ENCODE measurements at regions not wholly inside any gene's neighbourhood (a gene's known extent, or its start where the extent isn't known, plus 50 kb on each side); places are given as distances from the start of the nearest gene placed in this dataset.
"Not testable (repeated sequence)": the region's sequence is repeated elsewhere in the genome, so short reads cannot be mapped to it uniquely, and the experiment has no call there.

DNA sequence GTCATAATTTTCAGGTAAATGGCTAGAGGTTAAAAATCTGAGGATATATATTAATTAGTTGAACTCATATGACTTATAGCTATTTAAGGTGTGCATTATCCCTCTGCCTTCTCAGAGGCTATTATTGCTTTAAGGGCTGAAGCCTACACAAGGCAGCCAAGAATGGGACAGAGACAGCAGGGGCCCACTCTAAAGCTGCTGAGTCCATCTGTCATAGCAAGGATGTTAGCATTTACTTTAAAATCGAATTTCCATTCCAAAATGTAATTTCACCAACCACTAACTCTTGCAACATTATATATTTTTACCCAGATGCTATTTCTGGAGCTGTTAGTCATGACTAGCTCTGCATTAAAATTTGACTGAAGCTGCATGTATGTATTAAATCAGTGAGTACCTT lies 236.3 kb upstream of the FSIP2 start:
- Mint-ChIP-seq H3K4me3 (no peak overlapping the region), H3K36me3 (ENCODE audit: low read depth) (no peaks in the 10 kb centered on the region), H3K27me3 (no peaks in the 10 kb centered on the region), H3K27ac (no peak overlapping the region), H3K9me3 (peaks cover 36% of the 10 kb centered on the region), H3K4me1 (no peaks in the 10 kb centered on the region)
- DNase-seq (no peak), ATAC-seq (no peak)

DNA sequence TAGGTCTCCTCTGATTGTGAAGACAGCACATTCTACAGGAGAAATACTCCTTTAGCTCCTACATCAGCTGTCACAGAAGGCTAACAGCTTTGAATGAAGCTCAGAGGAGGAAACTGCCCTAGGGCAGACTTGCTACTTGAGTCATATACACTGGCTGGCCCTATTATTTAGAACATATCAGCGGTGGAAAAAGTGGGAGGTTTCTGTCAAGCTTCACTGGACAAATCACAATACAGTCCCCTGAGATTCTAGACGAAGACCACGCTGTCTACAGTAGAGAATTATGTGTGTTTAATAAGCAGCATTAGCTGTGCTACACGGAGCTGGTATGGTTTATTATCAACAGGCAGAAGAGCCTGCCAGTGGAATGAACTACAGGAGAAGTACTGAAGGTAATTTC lies 230.9 kb upstream of the FSIP2 start:
- DNase-seq (no peak), ATAC-seq (no peak)
- H3K27ac Mint-ChIP-seq: no peak overlapping the region
- H3K4me3 Mint-ChIP-seq: no peak overlapping the region
- peaks cover 3% of the 10 kb centered on the region for H3K36me3 Mint-ChIP-seq (ENCODE audit: low read depth)
- no peaks in the 10 kb centered on the region for H3K27me3 Mint-ChIP-seq
- no peaks in the 10 kb centered on the region for H3K4me1 Mint-ChIP-seq
- peaks cover 54% of the 10 kb centered on the region for H3K9me3 Mint-ChIP-seq

DNA sequence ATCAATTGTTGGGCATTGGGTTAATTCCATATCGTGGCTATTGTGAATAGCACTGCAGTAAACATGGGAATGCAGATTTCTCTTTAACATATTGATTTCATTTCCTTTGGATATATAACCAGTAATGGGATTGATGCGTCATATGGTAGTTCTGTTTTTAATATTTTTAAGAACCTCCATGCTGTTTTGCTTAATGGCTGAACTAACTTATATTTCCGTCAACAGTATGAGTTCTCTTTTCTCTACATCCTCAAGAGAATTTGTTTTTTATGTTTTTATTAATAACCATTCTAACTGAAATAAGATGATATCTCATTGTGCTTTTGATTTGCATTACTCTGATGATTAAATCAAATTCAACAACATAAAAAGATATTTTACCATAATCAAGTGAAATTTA lies 228.5 kb upstream of the FSIP2 start:
- ATAC-seq (no peak), DNase-seq (no peak)
- Mint-ChIP-seq H3K36me3 (ENCODE audit: low read depth) (peaks cover 3% of the 10 kb centered on the region), H3K4me1 (no peaks in the 10 kb centered on the region), H3K4me3 (no peak overlapping the region), H3K27me3 (no peaks in the 10 kb centered on the region), H3K9me3 (peaks cover 52% of the 10 kb centered on the region), H3K27ac (no peak overlapping the region)

DNA sequence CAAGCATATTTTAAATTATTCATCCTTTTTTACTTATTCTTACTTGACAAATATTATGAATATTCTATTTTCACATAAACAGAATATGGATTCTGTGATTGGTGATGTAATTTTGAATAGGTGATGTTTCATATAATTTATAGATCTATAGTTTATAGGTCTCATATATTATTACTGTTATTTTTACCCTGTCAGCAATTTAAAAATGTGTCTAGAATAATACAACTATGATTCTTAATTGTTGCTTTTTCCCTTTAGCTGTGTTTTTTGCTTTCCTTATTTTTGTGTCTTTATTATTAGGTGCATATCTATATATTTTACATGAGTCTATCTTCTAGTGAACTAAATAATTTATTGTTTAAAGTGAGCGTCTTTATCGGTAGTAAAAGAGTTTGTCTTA lies 226.7 kb upstream of the FSIP2 start:
- no peak for ATAC-seq
- Mint-ChIP-seq H3K36me3 (ENCODE audit: low read depth) (peaks cover 3% of the 10 kb centered on the region), H3K9me3 (peaks cover 36% of the 10 kb centered on the region), H3K4me1 (no peaks in the 10 kb centered on the region), H3K27me3 (no peaks in the 10 kb centered on the region), H3K4me3 (no peak overlapping the region), H3K27ac (no peak overlapping the region)
- DNase-seq: no peak

DNA sequence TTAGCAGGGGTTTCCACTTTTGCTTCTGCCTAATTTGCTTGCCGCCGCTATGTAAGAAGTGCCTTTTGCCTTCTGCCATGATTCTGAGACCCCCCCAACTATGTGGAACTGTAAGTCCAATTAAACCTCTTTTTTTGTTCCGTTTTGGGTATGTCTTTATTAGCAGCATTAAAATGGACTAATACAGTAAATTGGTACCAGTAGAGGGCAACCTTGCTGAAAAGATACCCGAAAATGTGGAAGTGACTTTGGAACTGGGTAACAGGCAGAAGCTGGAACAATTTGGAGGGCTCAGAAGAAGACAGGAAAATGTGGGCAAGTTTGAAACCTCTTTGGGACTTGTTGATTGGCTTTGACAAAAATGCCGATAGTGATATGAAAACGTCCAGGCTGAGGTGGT lies 216.1 kb upstream of the FSIP2 start:
- DNase-seq (no peak), ATAC-seq (no peak)
- H3K27ac Mint-ChIP-seq: no peak overlapping the region
- no peaks in the 10 kb centered on the region for H3K36me3 Mint-ChIP-seq (ENCODE audit: low read depth)
- H3K27me3 Mint-ChIP-seq: no peaks in the 10 kb centered on the region
- H3K9me3 Mint-ChIP-seq: peaks cover 25% of the 10 kb centered on the region
- H3K4me1 Mint-ChIP-seq: no peaks in the 10 kb centered on the region
- no peak overlapping the region for H3K4me3 Mint-ChIP-seq

DNA sequence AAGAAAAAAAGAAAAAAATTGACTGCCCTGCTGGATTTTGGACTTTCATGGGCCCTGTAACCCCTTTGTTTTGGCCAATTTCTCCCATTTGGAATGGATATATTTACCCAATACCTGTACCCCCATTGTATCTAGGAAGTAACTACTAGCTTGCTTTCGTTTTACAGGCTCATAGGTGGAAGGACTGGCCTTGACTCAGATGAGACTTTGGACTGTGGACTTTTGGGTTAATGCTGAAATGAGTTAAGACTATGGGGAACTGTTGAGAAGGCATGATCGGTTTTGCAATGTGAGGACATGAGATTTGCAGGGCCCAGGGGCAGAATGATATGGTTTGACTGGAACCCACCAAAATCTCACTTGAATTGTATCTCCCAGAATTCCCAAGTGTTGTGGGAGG lies 214.4 kb upstream of the FSIP2 start:
- not testable (repeated sequence) for H3K4me1 Mint-ChIP-seq; H3K4me3 Mint-ChIP-seq; ATAC-seq; H3K27ac Mint-ChIP-seq; DNase-seq; H3K27me3 Mint-ChIP-seq; H3K36me3 Mint-ChIP-seq (ENCODE audit: low read depth)
- peaks cover 21% of the 10 kb centered on the region for H3K9me3 Mint-ChIP-seq

DNA sequence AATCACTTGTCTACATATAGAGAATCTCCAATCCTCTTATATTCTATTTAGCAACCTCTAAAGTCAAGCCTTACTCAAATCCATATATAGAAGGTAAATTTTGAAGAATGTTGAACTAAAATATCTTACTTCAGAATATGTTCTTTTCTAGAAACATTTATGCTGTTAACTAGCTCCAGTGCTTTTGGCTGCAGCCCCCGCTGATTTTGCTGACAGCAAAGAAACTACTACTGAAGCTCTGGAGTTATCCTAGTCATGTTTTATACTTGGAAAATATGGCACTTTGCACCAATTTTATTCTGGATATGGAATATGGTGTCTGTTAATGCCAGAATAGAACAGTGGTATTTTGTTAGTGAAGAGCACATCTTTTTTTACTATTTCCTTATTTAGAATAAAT lies 212.4 kb upstream of the FSIP2 start:
- Mint-ChIP-seq H3K9me3 (peaks cover 23% of the 10 kb centered on the region), H3K4me3 (no peak overlapping the region), H3K27me3 (no peaks in the 10 kb centered on the region), H3K27ac (no peak overlapping the region), H3K4me1 (no peaks in the 10 kb centered on the region), H3K36me3 (ENCODE audit: low read depth) (no peaks in the 10 kb centered on the region)
- no peak for ATAC-seq
- no peak for DNase-seq

DNA sequence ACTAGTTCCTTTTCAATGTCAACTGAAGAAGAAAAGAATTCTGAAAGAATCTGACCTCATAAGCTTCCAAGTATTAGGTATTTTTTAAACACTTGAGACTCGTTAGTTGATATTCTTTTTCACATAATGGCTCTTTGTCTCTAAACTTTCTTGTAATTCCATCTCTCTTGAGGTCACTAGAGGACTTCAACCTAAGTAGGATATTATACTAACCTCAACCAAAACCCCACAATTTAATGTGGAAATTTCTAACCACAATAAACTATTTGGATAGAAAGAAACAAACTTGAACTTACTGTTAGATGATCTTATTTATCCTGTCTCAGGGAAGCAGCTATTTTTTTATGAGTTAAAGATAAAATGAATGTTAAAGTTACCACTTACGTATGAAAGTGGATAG lies 206.9 kb upstream of the FSIP2 start:
- DNase-seq (no peak), ATAC-seq (no peak)
- H3K36me3 Mint-ChIP-seq (ENCODE audit: low read depth): no peaks in the 10 kb centered on the region
- no peaks in the 10 kb centered on the region for H3K4me1 Mint-ChIP-seq
- no peak overlapping the region for H3K4me3 Mint-ChIP-seq
- H3K9me3 Mint-ChIP-seq: peaks cover 18% of the 10 kb centered on the region
- H3K27ac Mint-ChIP-seq: no peak overlapping the region
- H3K27me3 Mint-ChIP-seq: no peaks in the 10 kb centered on the region

DNA sequence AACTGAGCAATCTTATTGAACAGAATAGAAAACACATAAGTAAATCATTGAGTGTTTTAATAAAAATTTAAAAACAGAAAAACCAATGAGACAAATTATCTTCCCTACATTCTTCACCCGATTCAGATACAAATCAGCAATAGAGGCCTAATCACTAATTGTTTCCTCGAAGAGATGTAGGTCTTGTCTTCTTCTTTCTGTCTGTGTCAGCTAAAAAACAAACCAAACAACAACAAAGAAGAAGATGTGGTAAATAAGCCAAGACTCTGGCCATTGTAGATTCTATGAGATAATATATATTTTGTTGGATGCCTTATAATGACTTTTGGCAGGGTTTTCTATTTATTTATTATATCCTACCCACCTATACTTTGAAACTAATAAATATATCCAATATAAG lies 200.9 kb upstream of the FSIP2 start:
- DNase-seq (no peak), ATAC-seq (no peak)
- Mint-ChIP-seq H3K27ac (no peak overlapping the region), H3K9me3 (peaks cover 11% of the 10 kb centered on the region), H3K4me3 (no peak overlapping the region), H3K36me3 (ENCODE audit: low read depth) (no peaks in the 10 kb centered on the region), H3K4me1 (no peaks in the 10 kb centered on the region), H3K27me3 (no peaks in the 10 kb centered on the region)

DNA sequence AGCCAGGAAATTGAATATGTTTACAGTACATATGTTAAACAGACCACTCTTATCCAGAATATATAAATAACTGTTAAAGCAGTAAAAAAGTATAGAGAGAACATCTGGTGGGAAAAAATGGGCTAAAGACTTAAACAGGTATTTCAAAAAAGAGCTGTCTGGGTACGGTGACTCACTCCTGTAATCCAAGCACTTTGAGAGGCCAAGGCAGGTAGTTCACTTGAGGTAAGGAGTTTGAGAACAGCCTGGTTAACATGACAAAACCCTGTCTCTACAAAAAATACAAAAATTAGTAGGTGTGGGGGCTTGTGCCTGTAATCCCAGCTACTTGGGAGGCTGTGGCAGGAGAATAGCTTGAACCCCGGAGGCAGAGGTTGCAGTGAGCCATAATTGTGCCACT lies 171.4 kb upstream of the FSIP2 start:
- ATAC-seq: no peak
- H3K4me1 Mint-ChIP-seq: no peaks in the 10 kb centered on the region
- DNase-seq: no peak
- H3K9me3 Mint-ChIP-seq: peaks cover 7% of the 10 kb centered on the region
- no peak overlapping the region for H3K4me3 Mint-ChIP-seq
- no peaks in the 10 kb centered on the region for H3K27me3 Mint-ChIP-seq
- H3K27ac Mint-ChIP-seq: no peak overlapping the region
- H3K36me3 Mint-ChIP-seq (ENCODE audit: low read depth): no peaks in the 10 kb centered on the region

DNA sequence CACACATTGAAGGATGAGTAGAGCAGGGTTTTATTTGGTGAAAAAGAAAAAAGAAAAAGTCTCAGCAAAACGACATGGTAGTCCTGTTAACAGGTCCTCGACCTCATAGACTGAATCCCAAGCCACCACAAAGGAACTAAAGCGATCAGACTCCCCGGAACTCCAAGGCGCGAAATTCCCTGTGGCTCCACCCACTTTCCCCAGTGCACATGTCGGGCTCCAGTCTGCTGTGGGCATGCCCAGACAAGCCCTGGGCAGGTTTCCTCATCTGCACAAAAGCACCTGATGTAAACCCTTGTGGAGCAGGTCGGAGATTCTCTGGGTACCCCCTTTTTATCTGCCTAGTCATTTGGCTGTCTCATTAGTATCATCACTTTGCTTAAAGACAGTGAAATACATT lies 170.7 kb upstream of the FSIP2 start:
- no peaks in the 10 kb centered on the region for H3K4me1 Mint-ChIP-seq
- ATAC-seq: no peak
- H3K27ac Mint-ChIP-seq: no peak overlapping the region
- peaks cover 7% of the 10 kb centered on the region for H3K9me3 Mint-ChIP-seq
- H3K27me3 Mint-ChIP-seq: no peaks in the 10 kb centered on the region
- H3K4me3 Mint-ChIP-seq: no peak overlapping the region
- no peak for DNase-seq
- H3K36me3 Mint-ChIP-seq (ENCODE audit: low read depth): no peaks in the 10 kb centered on the region

DNA sequence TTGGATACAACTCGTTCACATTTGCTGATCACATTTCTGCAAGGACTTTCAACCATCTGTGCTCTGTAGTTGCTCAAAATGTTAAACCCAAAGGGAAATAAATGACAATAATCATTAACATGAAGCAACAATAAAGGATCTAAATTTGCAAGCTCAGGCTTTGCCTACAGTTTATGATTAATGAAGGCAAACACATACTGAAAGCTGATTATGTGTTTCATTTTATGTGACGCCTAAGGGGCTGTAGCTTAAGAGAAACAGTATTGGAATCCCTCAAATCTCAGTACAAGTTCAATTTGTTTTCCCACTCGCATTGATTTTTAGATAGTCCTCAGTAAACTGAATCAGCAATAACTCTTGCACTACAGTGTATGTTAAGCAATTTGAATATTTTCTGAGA lies 160.3 kb upstream of the FSIP2 start:
- no peak overlapping the region for H3K4me3 Mint-ChIP-seq
- no peaks in the 10 kb centered on the region for H3K36me3 Mint-ChIP-seq (ENCODE audit: low read depth)
- H3K9me3 Mint-ChIP-seq: peaks cover 13% of the 10 kb centered on the region
- H3K27ac Mint-ChIP-seq: no peak overlapping the region
- ATAC-seq: no peak
- DNase-seq: no peak
- H3K4me1 Mint-ChIP-seq: no peaks in the 10 kb centered on the region
- H3K27me3 Mint-ChIP-seq: no peaks in the 10 kb centered on the region

DNA sequence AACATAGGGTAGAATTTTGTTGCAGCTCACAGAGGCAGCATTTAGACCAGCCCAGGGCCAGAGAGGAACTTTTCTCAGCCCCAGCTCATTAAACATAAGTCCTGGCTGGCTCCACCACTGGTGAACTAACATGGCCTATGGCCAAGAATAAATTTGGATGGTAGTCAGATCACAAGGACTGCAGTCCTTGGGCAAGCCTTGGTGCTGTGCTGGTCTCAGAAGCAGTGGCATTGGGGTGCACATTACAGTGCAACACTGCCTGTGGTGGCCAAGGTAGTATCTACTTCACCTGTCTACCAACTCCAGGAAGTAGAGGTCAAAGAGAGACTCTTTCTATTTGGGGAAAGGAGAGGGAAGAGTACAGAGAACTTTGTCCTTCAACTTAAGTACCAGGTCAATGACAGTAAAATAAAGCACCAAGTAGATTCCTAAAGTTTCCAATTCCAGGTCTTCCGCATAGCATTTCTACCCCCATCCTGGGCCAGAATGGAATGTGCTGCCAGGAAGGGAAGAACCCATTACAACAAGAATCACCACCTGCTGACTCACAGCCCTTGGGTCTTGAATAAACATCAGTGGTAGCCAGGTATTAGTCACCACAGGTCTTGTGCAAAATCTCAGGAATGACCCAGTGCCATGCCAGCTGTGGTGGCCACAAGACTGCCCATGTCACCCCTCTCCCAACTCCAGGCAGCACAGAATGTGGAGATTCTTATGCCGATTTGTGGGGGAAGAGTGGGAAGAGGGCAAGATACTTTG lies 155.4 kb upstream of the FSIP2 start:
- DNase-seq: no peak
- Mint-ChIP-seq H3K27ac (no peak overlapping the region), H3K4me1 (no peaks in the 10 kb centered on the region), H3K36me3 (ENCODE audit: low read depth) (no peaks in the 10 kb centered on the region), H3K27me3 (no peaks in the 10 kb centered on the region), H3K4me3 (no peak overlapping the region), H3K9me3 (peaks cover 22% of the 10 kb centered on the region)
- ATAC-seq: no peak

DNA sequence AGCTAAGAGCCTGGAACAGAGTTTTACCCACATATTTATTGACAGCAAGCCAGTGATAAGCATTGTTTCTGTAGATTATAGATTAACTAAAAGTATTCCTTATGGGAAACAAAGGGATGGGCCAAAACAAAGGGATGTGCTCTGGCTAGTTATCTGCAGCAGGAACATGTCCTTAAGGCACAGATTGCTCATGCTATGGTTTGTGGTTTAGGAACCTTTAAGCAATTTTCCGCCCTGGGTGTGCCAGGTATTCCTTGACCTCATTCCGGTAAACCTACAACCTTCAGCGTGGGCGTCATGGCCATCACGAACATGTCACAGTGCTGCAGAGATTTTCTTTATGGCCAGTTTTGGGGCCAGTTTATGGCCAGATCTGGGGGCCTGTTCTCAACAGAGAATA lies 153.4 kb upstream of the FSIP2 start:
- ATAC-seq, DNase-seq, H3K27ac Mint-ChIP-seq: not testable (repeated sequence)

DNA sequence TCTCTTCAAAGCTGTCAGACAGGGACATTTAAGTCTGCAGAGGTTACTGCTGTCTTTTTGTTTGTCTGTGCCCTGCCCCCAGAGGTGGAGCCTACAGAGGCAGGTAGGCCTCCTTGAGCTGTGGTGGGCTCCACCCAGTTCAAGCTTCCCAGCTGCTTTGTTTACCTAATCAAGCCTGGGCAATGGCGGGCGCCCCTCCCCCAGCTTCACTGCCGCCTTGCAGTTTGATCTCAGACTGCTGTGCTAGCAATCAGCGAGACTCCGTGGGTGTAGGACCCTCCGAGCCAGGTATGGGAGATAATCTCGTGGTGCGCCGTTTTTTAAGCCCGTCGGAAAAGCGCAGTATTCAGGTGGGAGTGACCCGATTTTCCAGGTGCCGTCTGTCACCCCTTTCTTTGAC lies 147.3 kb upstream of the FSIP2 start:
- not testable (repeated sequence) for H3K9me3 Mint-ChIP-seq; H3K4me3 Mint-ChIP-seq; H3K4me1 Mint-ChIP-seq; ATAC-seq; DNase-seq; H3K36me3 Mint-ChIP-seq (ENCODE audit: low read depth); H3K27ac Mint-ChIP-seq; H3K27me3 Mint-ChIP-seq

More for the DNA sequence above, 153.4 kb upstream of the FSIP2 start:
- peaks cover 22% of the 10 kb centered on the region for H3K9me3 Mint-ChIP-seq
- H3K27me3 Mint-ChIP-seq; H3K4me3 Mint-ChIP-seq; H3K36me3 Mint-ChIP-seq (ENCODE audit: low read depth); H3K4me1 Mint-ChIP-seq: not testable (repeated sequence)

DNA sequence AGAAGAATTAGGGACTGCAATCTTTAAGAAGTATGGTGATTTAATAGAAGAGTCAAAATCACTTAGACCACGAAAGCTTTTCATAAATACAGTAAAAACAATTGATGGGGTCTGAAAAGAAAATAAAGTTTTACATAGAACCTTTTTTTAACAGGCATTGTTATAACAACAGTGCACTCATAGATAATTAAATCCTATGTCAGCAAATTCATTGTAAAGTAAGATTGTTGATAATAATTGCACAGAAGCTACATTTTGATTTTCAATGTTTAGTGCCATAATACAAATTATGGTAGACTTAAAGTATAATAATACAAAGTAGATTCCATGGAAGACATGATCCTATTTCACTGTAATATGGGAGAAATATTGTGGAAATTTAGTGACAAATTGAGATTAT lies 130.7 kb upstream of the FSIP2 start:
- Mint-ChIP-seq H3K27me3 (no peaks in the 10 kb centered on the region), H3K27ac (no peak overlapping the region), H3K36me3 (ENCODE audit: low read depth) (no peaks in the 10 kb centered on the region), H3K9me3 (no peaks in the 10 kb centered on the region), H3K4me1 (no peaks in the 10 kb centered on the region), H3K4me3 (no peak overlapping the region)
- ATAC-seq (no peak), DNase-seq (no peak)

Measured in activated naive CD8-positive, alpha-beta T cell treated with anti-CD3 and anti-CD28 coated beads, Interleukin-2, amount 50 U/mL, for 24 hours (primary cell).